HG02588 (cell line): ENCODE measurements at regions not wholly inside any gene's neighbourhood (a gene's known extent, or its start where the extent isn't known, plus 50 kb on each side); places are given as distances from the start of the nearest gene placed in this dataset.
A peak's percentile ranks its signal among the peaks of the same experiment; 100 is the strongest.
"Not testable (repeated sequence)": the region's sequence is repeated elsewhere in the genome, so short reads cannot be mapped to it uniquely, and the experiment has no call there.

Experiments
- ATAC-seq: cut with Tn5 transposase; IDR thresholded peaks from one replicate; pipeline ENCODE4 v1.9.1; 2021; ENCODE audit warnings: mild to moderate bottlenecking, moderate library complexity; ENCODE audit not compliant: unreplicated experiment

GRCh38 chr1:172833954-172834353, 175.1 kb downstream of the FASLG start:
- no peak for ATAC-seq

GRCh38 chr1:172834609-172835008, 175.7 kb downstream of the FASLG start:
- no peak for ATAC-seq

- no peak for ATAC-seq
These were observed 176.9 kb downstream of the FASLG start for GRCh38 chr1:172835834-172836233.

DNA sequence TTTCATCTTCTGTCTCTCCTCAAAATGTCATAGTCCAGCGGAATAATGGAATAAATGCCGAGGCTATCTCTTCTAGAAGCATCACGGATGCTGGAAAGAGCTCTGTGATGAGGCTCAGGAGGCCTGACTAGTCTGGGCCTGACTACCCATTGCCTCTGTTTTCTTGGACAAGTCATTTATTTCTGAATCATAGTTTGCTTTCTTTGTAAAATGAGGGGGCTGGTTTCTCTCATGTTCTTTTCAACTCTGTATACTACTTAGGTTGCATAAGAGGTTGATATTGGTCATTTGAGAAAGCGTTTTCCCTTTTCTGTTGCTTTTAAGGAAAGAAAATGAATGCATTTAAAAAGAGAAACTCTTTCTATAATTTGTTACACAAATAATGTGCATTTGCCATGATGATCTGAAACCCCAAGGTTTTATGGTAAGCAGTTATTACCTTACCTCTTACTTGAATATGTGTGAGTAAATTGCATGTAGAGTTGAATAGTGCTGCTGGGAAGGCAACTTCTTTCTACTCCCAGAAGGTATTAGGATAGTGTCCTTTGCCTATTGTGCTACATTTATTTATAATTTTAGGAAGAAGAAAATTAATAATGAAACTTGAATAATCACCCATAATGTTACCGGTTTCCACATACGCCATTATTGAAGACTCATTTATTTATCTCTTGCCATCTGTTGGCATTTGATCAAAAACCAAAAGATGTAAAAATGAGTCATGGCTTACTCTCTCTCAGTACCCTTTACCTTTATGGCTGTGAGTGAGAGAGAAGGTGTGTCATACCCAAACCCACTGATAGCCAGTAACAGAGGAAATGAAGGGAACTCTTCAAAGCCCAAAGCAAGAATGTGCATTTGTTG, 179.1 kb downstream of the FASLG start:
- no peak for ATAC-seq

DNA sequence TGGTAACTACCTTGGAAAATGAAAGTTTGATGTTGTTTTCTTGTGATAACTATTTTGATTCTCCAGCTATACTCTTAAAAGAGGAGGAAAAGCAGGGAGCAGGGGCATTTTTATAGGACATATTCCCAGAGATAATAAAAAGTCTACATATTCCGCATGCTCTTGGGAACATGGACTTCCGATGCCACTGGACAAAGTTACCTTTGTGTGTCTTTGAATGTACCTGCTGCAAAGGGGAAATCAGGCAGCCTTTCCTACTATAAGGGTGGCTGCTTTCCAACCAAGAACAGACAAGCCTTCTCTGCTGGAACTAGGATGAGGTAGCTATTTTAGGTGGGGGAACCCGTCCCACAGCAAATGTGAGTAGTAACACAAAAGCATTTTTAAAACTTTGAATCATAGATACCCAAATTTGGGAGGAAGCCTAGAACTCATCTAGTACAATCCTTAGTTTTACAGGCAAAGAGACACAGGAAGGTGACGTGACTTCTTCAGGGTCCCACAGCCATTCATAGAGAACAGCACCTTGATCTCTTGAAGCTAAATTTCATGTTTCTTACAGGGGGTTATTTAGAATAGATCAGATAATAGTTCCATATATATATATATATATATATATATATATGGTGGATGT, 179.9 kb downstream of the FASLG start:
- ATAC-seq, result no peak

DNA sequence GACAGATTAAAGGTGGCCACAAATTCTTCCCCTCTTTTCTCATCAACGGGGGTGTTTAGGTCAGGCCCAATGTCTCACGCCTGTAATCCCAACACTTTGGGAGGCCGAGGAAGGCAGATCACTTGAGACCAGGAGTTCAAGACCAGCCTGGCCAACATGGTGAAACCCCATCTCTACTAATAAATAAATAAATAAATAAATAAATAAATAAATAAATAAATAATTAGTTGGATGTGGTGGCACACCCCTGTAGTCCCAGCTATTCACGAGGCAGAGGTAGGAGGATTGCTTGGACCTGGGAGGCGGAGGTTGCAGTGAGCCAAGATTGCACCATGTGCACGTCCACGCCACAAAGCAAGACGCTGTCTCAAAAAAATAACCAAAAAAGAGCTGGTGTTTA, 180.7 kb downstream of the FASLG start:
- ATAC-seq, result not testable (repeated sequence)

GRCh38 chr1:172843444-172843843, 184.5 kb downstream of the FASLG start:
- no peak for ATAC-seq

GRCh38 chr1:172845371-172845770, 186.5 kb downstream of the FASLG start:
- ATAC-seq, result no peak

DNA sequence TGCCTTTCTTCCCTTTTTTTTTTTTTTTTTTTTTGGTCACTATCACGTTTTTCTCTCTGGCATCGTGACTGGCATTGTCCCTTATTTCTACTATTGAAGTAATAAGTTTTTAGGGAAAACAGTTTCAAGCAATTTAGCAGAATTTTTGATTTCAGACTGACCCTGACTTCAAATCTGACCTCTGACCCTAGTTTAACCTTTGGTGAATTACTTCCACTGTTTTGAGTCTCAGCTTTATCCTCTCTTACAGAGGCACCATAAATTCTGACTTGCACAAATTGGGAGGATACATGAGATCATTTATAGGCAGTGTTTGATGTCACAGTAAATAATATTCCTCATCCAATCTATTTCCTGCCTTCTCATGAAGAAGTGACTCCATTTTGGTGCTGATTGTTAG, 187.0 kb downstream of the FASLG start:
- no peak for ATAC-seq

GRCh38 chr1:172847814-172848213, 188.9 kb downstream of the FASLG start:
- ATAC-seq, result not testable (repeated sequence)

GRCh38 chr1:172849653-172850052, 190.8 kb downstream of the FASLG start:
- no peak for ATAC-seq

GRCh38 chr1:172851077-172851476, 192.2 kb downstream of the FASLG start:
- ATAC-seq, result no peak

DNA sequence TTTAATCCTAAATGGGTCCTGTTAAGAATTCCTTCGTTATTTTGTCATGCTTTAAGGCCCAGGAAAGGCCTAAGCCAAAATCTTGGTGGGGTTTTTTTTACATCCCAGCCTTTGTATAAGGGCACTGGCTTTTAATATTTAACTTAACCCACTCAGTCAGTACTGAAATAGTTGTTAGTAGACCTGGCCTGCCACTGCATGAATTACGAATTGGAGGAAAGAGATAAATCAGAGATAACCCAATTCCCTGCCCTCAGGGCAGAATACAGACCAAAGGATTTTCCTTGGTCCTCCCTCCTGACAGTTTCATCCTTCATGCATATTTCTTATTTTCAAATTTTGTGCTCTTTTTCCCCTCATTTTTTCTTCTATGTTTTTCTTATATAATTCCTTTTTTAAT, 193.0 kb downstream of the FASLG start:
- no peak for ATAC-seq

DNA sequence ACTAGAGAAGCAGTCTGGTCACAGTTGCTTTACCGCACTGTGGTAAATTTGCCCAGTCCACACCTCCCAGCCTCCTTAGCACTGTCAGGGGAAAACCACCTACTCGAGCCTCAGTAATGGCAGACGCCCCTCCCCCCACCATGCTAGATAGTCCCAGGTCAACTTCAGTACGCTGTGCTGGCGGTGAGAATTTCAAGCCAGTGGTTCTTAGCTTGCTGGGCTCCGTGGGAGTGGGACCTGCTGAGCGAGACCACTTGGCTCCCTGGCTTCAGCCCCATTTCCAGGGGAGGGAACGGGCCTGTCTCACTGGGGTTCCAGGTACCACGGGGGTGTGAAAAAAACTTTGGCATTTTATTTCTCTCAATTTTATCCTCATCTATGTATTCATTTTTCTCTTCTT, 194.8 kb downstream of the TNFSF18 start:
- ATAC-seq, result not testable (repeated sequence)

- no peak for ATAC-seq
These were observed 187.7 kb downstream of the TNFSF18 start for GRCh38 chr1:172863031-172863430.

DNA sequence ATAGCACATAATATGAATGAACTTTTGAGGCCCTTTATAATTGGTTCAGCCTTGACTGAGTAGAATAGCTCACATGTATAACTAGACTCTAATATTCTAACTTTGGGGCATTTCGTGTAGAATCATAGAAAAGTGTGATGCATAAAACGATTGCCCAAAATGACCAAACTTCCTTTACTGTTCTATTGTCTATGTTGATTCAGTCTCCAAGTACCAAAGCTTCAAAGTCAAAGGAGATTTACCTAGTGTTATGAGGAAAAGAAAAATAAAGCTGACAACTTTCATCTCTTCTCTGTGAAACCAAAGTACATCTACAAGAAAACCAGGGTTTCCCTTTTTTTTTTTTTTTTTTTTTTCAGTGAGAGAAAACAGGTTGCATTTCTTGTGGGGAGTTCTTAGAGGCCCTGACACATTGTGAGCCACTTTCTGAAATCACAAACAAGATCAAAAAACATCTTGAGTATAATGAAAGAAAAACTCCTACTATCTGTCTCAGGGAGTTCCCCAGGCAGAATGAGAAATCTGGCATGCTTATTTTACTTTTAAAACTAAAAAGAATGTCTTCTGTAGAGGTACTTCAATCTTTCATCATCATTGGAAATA, 183.4 kb downstream of the TNFSF18 start:
- no peak for ATAC-seq

DNA sequence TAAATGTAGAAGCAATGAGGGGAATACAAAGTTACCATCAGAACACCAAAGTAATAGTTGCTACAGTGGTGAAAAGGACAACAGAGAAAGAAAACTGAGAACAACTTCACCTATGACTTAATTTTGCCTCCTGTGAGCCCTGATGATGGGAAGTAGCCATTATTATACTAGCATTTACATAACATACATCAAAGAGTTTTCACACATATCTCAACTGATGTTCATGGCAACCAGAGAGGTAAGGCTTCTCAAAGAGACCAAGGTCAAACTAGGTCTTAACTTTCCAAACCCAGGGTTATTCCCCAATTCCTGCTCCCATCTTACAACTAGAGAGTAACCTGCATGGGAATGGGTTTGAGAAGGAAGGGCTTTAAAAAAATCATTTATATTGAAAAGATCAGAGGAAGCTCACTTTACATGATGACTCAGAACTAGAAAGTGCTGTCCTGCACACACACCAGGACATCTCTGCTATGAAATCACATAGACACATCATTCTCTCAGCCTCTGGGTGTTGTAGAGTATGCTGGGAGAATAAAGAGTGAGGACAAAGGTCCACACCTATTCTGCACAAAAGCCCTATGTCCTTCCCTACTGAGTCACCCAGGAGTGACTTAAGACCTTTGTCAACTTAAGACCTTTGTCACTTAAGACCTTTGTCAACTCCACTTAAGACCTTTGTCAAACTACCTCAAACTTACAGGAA, 179.7 kb downstream of the TNFSF18 start:
- ATAC-seq, result no peak

- ATAC-seq, result peak; percentile 45
These were observed 175.8 kb downstream of the TNFSF18 start for GRCh38 chr1:172874950-172875349.

- no peak for ATAC-seq
These were observed 174.8 kb downstream of the TNFSF18 start for GRCh38 chr1:172875892-172876291.

DNA sequence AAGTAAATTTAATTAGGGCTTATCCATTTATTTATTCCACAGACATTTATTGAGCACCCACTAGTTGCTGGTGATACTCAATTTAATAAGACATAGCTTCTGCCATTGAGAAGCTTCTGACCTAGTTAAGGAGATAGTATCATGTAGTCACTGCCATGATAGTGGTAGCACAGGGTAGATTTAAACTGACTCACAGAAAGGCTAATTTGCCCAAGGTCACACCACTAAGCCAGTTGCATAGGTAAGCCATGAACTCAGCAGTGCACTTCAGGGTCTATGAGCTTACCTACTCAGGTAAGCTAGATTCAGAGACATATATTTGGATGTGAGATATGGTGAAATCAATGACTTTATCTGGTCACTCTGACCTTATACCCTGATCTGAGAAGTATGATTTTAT, 168.4 kb downstream of the TNFSF18 start:
- ATAC-seq, result no peak

DNA sequence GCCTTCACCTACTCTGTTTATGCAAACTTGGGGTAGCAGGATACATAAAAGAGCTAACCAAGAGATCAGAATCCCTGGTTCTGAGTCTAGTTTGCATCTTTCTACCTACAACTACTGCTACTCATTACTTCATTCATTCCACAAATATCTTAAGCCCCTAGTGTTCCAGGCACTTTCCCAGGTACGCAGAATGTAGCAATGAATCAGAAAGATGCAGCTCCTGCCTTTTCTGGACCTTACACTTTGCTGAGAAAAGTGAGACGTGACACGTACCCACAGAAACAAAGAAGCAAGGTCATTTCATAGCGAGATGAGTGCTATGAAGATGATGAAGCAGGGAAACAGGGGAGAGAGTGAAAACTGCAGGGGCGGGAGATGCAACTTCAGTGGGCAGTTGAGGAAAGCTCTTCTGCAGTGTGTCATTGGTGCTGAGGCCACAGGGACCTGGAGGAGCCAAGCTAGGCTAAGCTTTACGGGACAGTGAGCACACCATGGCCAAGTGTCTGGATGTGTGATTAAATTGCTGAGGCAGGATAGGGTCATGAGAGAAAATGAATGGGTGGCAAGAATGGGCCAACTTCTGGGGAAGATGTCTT, 167.9 kb downstream of the TNFSF18 start:
- ATAC-seq, result no peak
